NCI-H82 treated with DMSO at 0.1 percent for 48 hours (cell line): ENCODE measurements at regions not wholly inside any gene's neighbourhood (a gene's known extent, or its start where the extent isn't known, plus 50 kb on each side); places are given as distances from the start of the nearest gene placed in this dataset.
"Not testable (repeated sequence)": the region's sequence is repeated elsewhere in the genome, so short reads cannot be mapped to it uniquely, and the experiment has no call there.

Experiments used
- DNase-seq: peaks from one replicate; lab custom pipeline; 2025; ENCODE audit not compliant: unreplicated experiment; lab: John Stamatoyannopoulos, UW

GRCh38 chr12:11535127-11535526 lies 114.3 kb upstream of the ETV6 start:
- no peak for DNase-seq

DNA sequence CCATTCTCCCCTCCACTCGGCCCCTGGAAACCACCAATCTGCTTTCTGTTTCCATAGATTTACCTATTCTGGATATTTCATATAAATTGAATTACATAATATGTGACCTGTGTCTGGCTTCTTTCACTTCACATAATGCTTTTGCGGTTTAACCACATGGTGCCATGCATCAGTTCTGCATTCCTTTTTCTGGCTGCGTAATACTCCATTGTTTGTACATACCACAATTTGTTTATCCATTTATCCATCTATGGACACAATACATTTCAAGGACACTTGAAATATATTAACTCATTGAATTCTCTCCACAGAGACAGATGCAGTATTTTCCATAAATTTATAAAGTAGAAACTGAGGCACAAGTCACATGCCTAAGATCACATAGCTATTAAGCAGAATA lies 110.3 kb upstream of the ETV6 start:
- DNase-seq: no peak

DNA sequence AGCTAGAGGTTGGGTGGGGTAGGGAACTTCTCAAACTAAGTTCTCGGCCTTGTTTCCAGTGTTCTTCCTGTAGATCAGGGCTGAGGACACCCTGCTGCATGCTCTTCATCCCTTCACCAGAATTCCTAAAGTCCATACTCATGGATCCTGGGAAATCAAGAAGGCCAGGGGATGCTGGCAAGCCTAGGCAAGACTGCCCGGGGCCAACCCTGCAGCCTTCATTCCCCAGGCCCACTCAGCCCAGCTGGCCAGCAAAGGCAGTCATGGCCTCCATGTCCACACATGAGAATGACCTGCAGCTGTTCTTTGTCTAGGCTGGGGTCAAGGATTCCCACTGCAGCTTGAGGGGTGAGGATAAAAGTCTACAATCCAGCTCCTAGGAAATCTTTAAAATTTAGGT lies 109.3 kb upstream of the ETV6 start:
- no peak for DNase-seq

GRCh38 chr12:11540615-11541310 lies 108.7 kb upstream of the ETV6 start:
- no peak for DNase-seq

- DNase-seq: no peak
Measured at GRCh38 chr12:11542599-11542998, 106.9 kb upstream of the ETV6 start.

DNA sequence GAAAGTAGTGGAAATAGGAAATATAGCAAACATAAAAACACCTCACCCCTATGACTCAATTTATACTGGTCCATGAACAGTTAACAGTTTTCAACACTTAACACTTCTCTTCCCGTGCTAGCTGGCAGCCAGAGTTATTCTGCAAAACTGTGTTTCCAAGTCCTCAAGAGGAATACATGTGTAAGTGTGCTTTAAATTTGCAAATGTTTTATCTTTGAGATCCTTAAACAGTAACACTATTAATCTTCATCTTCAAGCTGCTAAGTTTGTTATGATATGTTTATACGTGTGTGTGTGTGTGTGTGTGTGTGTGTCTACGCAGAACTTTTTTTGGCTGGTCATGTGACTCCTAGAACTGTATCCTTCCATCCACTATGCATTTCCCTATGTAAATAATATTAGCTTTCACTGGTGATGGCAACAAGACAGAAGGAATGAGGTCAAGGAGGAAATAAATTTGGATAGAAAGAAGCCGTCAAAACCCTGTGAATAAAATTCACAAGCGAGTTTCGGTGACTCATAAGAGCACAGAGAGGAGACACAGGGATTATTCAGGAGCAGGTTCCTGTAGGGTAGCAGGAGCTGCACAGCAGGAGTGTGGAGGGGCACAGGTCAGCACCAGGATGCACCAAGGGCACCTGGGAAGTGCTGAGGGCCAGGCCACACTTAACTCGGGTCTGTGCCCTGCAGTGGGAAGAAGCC lies 105.9 kb upstream of the ETV6 start:
- DNase-seq: no peak

DNA sequence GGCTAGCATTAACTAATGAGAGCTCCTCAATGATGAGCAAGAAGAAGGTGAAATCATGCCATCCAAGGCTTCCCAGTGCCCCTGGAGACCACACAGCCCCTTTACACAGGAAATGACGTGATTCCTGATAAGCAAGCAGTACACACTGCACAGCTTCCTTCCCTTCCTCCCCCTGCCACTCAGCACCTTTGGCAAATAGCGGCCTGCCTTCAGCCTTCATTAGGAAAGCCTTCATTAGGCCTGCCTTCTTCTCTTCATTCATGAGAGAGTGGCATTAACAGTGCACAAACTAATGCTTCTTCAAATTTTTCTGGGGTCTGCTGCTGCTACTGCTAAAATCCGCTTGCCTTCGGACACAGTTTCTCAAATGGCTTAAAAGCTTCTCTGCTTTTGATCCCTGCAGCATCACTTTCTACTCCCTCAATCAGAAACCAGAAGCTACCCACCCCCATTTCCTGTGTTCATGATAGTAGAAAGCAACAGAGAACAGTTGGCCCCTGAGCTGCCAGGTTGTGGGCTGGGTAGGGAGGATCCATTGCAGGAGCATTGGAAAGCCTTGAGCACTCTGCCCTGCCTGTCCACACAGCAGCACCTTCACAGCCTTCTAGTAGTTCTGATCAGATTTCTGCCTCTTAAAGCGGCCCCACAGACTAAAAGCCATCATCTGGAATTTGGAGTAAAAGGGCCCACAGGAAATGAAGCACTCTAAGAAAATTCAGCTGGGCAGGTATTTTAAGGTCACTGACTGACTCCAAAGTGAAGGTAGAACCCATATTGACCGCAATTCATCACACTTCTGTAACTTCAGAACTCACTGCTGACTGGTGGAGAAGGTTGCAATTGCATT lies 103.8 kb upstream of the ETV6 start:
- no peak for DNase-seq

DNA sequence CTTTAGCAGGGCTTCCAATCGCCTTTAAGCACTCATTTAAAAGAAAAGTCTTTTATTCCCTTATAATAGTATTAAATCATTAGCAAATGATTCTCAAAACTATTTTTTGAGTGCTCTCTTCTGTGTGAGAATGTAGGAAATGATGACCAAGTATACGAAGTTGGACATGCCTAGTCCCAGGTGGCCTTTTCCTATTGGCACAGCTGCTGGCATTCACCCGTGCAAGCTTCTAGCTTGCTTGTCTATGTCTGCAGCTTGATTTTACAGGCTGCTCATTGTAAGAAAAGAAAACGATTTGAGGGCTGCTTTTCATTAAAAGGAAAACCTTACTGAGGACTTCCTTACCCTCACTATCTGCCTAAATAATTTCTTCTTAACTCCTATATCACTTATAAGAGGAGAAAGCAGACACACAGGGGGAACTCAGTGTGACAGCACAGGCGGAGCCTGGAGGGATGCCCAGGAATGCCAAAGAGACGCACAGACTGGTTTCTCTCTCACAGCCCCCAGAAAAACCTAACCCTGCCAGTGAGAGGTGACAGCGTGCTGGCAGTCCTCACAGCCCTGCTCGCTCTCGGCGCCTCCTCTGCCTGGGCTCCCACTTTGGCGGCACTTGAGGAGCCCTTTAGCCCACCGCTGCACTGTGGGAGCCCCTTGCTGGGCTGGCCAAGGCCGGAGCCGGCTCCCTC lies 102.7 kb upstream of the ETV6 start:
- not testable (repeated sequence) for DNase-seq

DNA sequence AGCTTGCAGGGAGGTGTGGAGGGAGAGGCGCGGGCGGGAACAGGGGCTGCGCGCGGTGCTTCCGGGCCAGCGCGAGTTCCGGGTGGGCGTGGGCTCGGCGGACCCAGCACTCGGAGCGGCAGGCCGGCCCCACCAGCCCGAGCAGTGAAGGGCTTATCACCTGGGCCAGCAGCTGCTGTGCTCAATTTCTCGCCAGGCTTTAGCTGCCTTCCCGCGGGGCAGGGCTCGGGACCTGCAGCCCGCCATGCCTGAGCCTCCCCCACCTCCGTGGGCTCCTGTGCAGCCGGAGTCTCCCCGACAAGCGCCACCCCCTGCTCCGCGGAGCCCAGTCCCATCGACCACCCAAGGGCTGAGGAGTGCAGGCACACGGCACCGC lies 102.2 kb upstream of the ETV6 start:
- DNase-seq: not testable (repeated sequence)

- DNase-seq: no peak
Measured at GRCh38 chr12:11549119-11549518, 100.4 kb upstream of the ETV6 start.

DNA sequence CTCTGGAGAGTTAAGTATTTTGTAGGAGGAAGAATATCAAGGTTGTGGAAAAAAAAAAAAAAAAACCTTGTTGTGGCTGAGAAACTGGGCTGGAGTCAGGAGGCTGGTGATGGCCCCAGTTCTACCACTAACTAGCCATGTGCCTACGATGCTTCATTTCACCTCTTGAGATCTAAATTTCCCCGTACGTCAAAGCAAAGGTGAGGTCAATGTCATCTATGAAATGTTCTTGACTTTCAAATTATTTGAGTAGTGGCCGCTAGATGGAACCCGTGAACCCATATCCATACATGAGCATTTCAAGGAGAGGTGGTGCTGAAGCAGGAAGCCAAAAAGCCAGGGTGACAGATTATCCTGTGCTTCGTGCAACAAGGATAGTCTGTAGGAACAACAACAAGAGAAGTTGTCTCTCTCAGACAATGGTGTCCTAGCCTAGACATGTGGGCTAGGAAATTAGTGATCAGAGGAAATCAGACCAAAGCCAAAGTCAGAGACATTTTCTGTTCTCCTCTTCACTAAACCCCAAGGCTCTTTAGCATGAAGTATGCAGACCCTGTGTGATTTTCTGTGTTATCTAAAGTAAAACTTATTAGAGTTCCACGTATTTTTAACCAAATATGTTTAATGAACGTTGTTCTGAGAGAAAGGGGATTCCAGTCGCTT lies 95.5 kb upstream of the ETV6 start:
- DNase-seq: peak; percentile 39

DNA sequence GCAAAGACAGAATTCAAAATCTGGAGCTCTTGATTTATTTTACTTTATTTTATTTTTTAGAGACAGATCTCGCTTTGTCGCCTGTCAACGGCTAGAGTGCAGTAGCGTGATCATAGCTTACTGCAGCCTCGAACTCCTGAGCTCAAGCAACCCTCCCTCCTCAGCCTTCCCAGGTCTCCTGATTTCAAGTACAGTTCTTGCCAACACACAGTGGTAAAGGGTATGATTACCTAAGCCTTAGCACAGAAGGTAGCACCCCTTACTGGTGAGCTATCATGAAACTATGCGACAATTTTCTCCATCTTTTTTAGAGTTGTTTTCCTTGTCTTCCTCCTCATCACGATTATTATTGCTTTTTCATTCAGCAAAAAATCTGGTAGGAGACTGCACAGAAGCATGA lies 94.3 kb upstream of the ETV6 start:
- DNase-seq: no peak

DNA sequence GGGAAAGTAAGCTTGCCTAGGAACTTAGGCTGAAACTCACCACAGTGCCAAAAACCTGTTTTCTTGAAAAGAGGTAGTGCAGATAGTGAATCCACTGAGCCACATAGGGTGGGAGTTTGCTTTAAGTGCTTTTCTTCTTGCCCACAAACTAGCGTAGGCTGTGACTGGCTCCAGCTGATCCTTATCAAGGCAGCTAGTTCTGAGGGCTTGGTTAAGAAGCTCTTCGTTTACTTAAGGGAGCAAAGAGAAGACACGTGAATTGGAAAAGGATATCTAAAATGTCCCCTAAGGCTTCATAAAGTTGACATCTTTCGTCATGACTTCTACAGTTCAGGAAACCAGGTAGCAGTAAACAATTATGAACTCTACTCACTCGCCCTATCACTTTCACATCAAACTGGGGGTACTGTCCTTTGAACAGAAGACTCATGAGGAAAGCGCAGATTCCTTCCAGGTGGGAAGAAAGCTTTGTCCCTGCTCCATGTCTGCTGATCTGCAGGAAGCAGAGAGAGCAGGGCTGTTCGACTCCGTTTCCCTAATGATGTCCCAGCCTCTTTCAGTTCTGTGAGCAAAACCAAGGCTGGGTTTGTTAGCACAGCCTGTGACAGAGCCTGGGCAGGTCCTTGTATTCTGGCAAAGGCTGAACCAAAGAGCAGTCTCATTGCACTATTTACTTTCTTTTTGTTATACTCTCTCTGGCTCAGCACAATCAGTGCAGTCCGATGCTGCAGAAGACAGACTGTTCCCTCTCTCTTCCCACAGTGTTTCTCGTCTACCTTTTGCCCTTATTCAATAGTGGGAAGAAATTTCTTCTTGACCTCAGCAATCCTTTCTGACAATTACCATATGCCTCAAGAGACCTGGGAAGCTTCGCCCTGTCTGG lies 93.5 kb upstream of the ETV6 start:
- DNase-seq: no peak

DNA sequence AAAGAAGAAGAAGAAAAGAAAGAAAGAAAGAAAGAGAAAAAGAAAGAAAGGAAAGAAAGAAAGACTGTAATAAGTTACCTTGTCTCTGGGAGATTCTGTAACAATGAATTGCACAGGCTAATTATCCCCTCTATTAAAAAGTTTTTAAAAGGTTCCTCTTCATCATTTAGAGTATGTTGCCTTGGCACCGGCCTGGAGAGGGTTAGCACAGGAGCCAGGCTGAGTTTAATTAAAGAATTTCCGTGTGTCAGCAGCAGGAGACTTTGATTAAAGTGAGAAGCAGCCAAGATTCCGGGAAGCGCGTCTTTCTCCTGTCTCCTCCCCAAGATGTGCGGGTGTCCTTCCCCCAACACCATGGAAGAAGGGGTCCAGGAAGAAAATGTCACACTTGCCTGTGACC lies 92.8 kb upstream of the ETV6 start:
- DNase-seq: no peak

GRCh38 chr12:11559626-11560340 lies 89.7 kb upstream of the ETV6 start:
- DNase-seq: no peak

DNA sequence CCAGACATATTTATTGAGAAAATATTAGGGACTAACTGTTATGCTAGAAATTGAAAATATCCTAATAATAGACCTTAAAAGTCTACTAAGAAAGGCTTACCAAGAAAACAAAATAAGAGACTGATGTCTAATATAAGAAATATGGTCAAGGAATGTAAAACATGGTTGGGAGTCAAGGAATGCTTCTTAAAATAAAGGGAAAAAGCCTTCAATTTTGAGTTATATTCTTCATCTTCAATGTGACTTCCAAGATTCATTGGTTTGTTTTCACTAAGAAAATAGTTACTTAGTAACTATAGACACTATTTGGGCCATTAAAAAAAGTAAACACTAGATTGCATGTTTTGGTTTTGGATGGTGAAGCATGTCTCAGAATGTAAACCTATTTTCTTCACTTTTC lies 88.1 kb upstream of the ETV6 start:
- no peak for DNase-seq

DNA sequence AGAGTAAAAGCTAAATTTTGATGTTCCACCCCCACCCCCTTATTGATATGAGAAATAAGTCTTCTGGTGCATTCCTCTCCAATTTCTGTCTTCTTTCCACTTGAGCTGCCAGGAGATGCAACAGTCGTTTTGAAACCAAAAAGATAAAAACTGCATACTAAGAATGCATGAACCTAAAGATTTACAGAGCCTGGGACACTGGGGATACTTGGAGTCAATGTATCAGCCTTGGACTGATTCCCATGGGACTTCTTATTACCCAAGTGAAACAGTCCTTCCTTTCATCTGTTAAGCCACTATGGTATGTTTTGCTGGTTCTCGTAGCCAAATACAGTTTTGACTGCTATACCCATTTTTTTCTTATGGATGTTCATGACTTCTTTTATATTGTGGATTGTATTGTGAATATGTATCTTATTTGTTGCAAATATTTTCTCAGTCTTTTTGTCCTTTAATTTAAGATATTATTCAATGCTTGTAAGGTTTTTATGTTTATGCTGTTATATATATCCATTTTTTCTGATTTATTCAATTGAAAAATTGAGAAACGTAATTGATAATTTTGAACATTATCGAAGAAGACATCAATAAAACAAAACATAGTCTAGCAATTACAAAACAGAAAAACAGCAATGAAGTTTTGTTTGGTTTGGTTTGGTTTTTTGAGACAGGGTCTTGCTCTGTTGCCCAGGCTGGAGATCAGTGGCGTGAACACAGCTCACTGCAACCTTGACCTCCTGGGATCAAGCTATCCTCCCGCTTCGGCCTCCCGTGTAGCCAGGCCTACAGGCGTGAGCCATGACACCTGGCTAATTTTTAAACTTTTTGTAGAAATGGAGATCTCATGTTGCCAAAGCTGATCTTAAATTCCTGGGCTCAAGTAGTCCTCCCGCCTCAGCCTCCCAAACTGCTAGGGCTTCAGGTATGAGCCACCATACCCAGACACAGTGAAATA lies 85.4 kb upstream of the ETV6 start:
- no peak for DNase-seq

- DNase-seq: no peak
Measured at GRCh38 chr12:11564984-11565651, 84.4 kb upstream of the ETV6 start.
